PC-9 (cell line): ENCODE measurements at regions not wholly inside any gene's neighbourhood (a gene's known extent, or its start where the extent isn't known, plus 50 kb on each side); places are given as distances from the start of the nearest gene placed in this dataset.

Experiments used
- BruUV-seq: library from RNA; stranded (reverse); fragments of 400-500 nt; replicated peaks from 2 replicates; lab custom pipeline; 2021; lab: Mats Ljungman, UMichigan
- CTCF ChIA-PET: fragments of 300-600 bp; sonication (Branson Sonifier 250); formaldehyde crosslinking; loops from one replicate; lab custom pipeline; 2022; ENCODE audit warnings: antibody characterized with exemption; lab: Charles Lee
- POLR2A ChIA-PET: fragments of 300-600 bp; sonication (Branson Sonifier 250); formaldehyde crosslinking; loops from one replicate; lab custom pipeline; 2022; ENCODE audit warnings: antibody characterized with exemption; ENCODE audit not compliant: unreplicated experiment; lab: Charles Lee
- DNase-seq, 2 experiments: peaks; one replicate each; pipeline versions ENCODE4 v3.0.0 to v3.0.0-alpha.2; 2015 to 2022; ENCODE audit warnings: mixed read lengths in 1 of 2
- H2AFZ ChIP-seq: fragments of 200-600 bp; sonication (generic); 2 replicates; pipeline ENCODE4 v1.8.1; 2017; ENCODE audit warnings: antibody characterized with exemption
- H3F3A ChIP-seq: fragments of 200-600 bp; sonication (generic); 2 replicates; pipeline ENCODE4 v1.8.1; 2017; ENCODE audit warnings: antibody characterized with exemption, mild to moderate bottlenecking, low read depth; ENCODE audit not compliant: insufficient read depth
- H3K27ac ChIP-seq: fragments of 200-600 bp; sonication (generic); 2 replicates; pipeline ENCODE4 v1.6.1; 2016; ENCODE audit warnings: mixed run types
- H3K27me3 ChIP-seq: fragments of 200-600 bp; sonication (generic); 2 replicates; pipeline ENCODE4 v1.6.1; 2016; ENCODE audit warnings: low read depth, mixed run types; ENCODE audit not compliant: insufficient read depth
- H3K36me3 ChIP-seq: fragments of 200-600 bp; sonication (generic); 2 replicates; pipeline ENCODE4 v1.6.1; 2016; ENCODE audit warnings: low read depth, mixed run types
- H3K4me1 ChIP-seq: fragments of 200-600 bp; sonication (generic); replicated peaks from 2 replicates; pipeline ENCODE4 v1.6.1; 2016; ENCODE audit warnings: mixed run types; ENCODE audit not compliant: insufficient read depth
- H3K4me2 ChIP-seq: fragments of 200-600 bp; sonication (generic); 2 replicates; pipeline ENCODE4 v1.6.1; 2017; ENCODE audit warnings: mixed run types
- H3K4me3 ChIP-seq: fragments of 200-600 bp; sonication (generic); 2 replicates; pipeline ENCODE4 v1.6.1; 2016; ENCODE audit warnings: mixed run types
- H3K79me2 ChIP-seq: fragments of 200-600 bp; sonication (generic); 2 replicates; pipeline ENCODE4 v1.6.1; 2017; ENCODE audit warnings: low read depth, mixed run types
- H3K9me2 ChIP-seq: fragments of 200-600 bp; sonication (generic); 2 replicates; pipeline ENCODE4 v1.8.1; 2017; ENCODE audit warnings: mild to moderate bottlenecking; ENCODE audit not compliant: insufficient read depth
- H3K9me3 ChIP-seq: fragments of 200-600 bp; sonication (generic); 2 replicates; pipeline ENCODE4 v1.8.1; 2016; ENCODE audit warnings: low read depth; ENCODE audit not compliant: insufficient read depth
- H4K20me1 ChIP-seq: fragments of 200-600 bp; sonication (generic); 2 replicates; pipeline ENCODE4 v1.8.1; 2017; ENCODE audit not compliant: insufficient read depth
- EZH2 ChIP-seq: fragments of 200-600 bp; sonication (generic); IDR thresholded peaks from 2 replicates; pipeline ENCODE4 v1.8.0; 2017; ENCODE audit warnings: antibody characterized with exemption, low read depth
- intact Hi-C: fragments of 100-400 bp; cut with micrococcal nuclease; formaldehyde crosslinking; loops from one replicate; pipeline ENCODE4 v1.10.0; 2022; ENCODE audit not compliant: unreplicated experiment
- TF ChIP-seq, protein P1 (sequence below): fragments of 200-600 bp; sonication (generic); conservative IDR thresholded peaks from 2 replicates; pipeline ENCODE4 v1.6.1; 2017; ENCODE audit warnings: mixed run types, antibody characterized with exemption, mild to moderate bottlenecking, moderate library complexity

DNA sequence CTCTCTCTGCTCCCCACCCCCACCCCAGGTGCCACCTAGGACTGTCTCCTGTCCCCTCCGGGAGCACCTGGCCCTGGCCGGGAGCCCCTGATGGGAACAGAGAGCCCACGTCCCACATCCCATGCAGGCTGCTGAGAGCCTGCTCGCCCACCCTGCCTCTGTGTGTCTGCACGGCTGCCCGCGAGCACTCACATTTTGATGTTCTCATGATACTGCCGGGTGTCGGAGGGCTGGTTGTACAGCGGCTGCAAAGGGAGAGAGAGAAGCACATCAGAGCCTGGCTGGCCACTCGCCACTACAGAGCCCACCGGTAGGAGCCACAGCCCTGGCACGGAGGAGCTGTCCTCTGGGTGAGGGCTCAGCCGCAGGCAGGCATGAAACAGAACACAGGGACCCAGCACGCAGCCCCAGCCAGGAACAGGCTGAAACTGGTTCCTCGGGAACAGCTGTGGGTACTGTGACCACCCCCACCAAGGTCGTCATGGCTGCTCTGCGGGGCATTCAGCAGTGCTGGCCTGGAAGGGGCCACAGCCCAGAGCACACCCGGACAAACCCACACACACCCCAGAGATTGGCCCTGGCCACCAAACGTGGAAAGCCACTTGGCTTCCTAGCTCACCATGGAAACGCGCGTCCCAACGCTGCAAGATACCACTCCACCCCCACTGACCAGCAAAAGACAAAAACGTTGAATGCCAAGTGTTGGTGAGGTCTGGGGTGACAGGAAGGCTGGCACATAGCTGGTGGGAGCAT is 117.6 kb downstream of the NCOR2 start:
- BruUV-seq = no TSS peak
- H3K27ac ChIP-seq = no peak overlapping the region
- intact Hi-C loops = loop anchor here (5.0 kb wide), 1 partner anchor 118 kb away; the partner anchor contains the start of gene NCOR2
- no peaks in the 10 kb centered on the region for H3K27me3 ChIP-seq
- H3K9me3 ChIP-seq = no peaks in the 10 kb centered on the region
- no peaks in the 10 kb centered on the region; the same call in 1 of the 2 replicates for H4K20me1 ChIP-seq
- H3K4me1 ChIP-seq = peaks cover 26% of the 10 kb centered on the region
- no peak for TF ChIP-seq EZH2
- TF ChIP-seq, protein P1, sequence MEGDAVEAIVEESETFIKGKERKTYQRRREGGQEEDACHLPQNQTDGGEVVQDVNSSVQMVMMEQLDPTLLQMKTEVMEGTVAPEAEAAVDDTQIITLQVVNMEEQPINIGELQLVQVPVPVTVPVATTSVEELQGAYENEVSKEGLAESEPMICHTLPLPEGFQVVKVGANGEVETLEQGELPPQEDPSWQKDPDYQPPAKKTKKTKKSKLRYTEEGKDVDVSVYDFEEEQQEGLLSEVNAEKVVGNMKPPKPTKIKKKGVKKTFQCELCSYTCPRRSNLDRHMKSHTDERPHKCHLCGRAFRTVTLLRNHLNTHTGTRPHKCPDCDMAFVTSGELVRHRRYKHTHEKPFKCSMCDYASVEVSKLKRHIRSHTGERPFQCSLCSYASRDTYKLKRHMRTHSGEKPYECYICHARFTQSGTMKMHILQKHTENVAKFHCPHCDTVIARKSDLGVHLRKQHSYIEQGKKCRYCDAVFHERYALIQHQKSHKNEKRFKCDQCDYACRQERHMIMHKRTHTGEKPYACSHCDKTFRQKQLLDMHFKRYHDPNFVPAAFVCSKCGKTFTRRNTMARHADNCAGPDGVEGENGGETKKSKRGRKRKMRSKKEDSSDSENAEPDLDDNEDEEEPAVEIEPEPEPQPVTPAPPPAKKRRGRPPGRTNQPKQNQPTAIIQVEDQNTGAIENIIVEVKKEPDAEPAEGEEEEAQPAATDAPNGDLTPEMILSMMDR = no peak
- peaks cover 31% of the 10 kb centered on the region for H3F3A ChIP-seq
- no peak for DNase-seq
- H3K79me2 ChIP-seq = peaks cover 31% of the 10 kb centered on the region
- no peaks in the 10 kb centered on the region for H3K9me2 ChIP-seq
- H2AFZ ChIP-seq = no peak overlapping the region
- H3K4me3 ChIP-seq = no peak overlapping the region
- no peak overlapping the region for H3K4me2 ChIP-seq
- POLR2A ChIA-PET = no interaction called here
- CTCF ChIA-PET = no interaction called here
- no peaks in the 10 kb centered on the region for H3K36me3 ChIP-seq

DNA sequence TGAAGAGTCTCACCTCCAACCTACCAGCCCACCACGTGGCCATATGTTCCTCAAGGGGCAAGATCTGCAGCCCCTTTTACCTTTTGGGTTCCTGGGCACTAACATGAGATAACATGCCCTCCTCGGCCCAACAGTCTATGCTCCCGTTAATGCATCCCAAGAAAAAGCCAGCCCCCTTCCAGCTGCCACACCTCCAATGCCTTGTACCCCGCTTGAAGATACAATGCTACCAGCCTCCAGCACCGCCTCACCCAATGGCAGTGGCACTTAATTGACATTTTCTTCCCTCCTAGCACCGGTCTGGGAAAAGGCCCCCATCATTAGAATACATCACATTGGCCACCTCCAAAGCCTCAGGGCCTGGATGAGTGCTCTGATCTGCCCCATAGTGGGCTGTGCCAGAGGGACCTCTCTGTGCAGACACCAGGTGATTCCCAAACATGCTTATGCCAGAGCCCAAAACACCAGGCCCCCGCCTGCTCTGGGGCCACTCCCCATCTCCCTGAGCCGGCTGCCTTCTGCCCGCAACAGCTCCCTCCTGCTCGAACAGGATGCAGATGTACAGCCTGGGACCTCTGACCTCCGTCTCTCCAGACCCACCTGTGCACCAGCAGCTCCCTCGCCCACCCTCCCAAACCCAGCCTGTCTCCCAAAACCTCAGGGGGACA is 118.3 kb downstream of the NCOR2 start:
- no peaks in the 10 kb centered on the region for H3K27me3 ChIP-seq
- H3K9me3 ChIP-seq = no peaks in the 10 kb centered on the region
- peaks cover 25% of the 10 kb centered on the region for H3K79me2 ChIP-seq
- no peaks in the 10 kb centered on the region for H3K36me3 ChIP-seq
- intact Hi-C loops = no loop called here
- BruUV-seq = no TSS peak
- no peak overlapping the region for H3K27ac ChIP-seq
- no peak for DNase-seq
- CTCF ChIA-PET = interaction anchor here (0.5 kb wide), 1 partner anchor 1061 kb away, joined by 3 read pairs; no protein-coding TSS in a partner anchor
- H2AFZ ChIP-seq = no peak overlapping the region
- no peaks in the 10 kb centered on the region; the same call in 1 of the 2 replicates for H4K20me1 ChIP-seq
- TF ChIP-seq, protein P1 = no peak
- TF ChIP-seq EZH2 = no peak
- peaks cover 19% of the 10 kb centered on the region for H3K4me1 ChIP-seq
- H3K4me2 ChIP-seq = no peak overlapping the region
- H3K4me3 ChIP-seq = no peak overlapping the region
- H3F3A ChIP-seq = peaks cover 24% of the 10 kb centered on the region
- POLR2A ChIA-PET = no interaction called here
- H3K9me2 ChIP-seq = no peaks in the 10 kb centered on the region

DNA sequence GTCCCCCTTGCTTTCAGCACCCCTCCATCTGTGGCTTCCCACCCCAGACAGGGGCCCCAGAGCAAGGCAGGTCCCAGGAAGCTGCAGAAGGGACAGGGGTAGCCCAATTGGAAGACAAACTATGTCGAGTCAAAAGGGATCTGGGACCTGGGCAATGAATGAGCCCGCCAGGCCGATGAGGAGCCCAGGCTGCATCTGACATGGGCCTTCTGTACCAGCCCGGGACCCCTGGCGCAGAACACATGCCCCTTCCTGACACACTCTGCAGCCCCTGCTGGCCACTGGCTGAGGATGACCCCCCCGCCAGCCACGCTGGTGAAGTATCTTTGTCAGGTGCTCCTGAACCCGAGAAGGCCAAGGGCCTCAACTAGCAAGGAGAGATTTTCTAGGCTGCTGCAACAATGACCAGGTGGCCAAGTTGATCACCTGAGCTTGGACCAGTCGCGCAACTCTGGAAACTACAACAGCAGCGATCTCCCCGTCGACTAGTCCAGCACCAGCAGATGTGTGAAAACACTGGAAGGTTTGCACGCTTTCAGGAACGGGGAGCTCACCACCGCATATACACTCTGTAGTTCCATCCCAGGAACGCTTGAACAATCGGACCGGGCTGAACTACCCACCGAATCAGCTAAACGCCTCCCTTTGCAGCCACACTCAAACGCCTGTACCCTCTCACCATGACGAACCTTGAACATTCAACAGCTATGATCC is 119.0 kb downstream of the NCOR2 start:
- H3K4me3 ChIP-seq = no peak overlapping the region
- no peak overlapping the region for H3K4me2 ChIP-seq
- no peaks in the 10 kb centered on the region for H3K36me3 ChIP-seq
- H3F3A ChIP-seq = peaks cover 18% of the 10 kb centered on the region; the same call in 1 of the 2 replicates
- no TSS peak for BruUV-seq
- H3K79me2 ChIP-seq = peaks cover 25% of the 10 kb centered on the region
- TF ChIP-seq EZH2 = no peak
- TF ChIP-seq, protein P1 = no peak
- no peaks in the 10 kb centered on the region; the same call in 1 of the 2 replicates for H4K20me1 ChIP-seq
- no peaks in the 10 kb centered on the region for H3K9me2 ChIP-seq
- POLR2A ChIA-PET = no interaction called here
- no peak overlapping the region for H3K27ac ChIP-seq
- H3K9me3 ChIP-seq = no peaks in the 10 kb centered on the region
- CTCF ChIA-PET = interaction anchor here (0.5 kb wide), 1 partner anchor 1060 kb away, joined by 3 read pairs; no protein-coding TSS in a partner anchor
- H2AFZ ChIP-seq = no peak overlapping the region
- DNase-seq = no peak
- peaks cover 14% of the 10 kb centered on the region for H3K4me1 ChIP-seq
- H3K27me3 ChIP-seq = no peaks in the 10 kb centered on the region
- intact Hi-C loops = no loop called here
